Mucosa of descending colon (tissue), 3 donors: ENCODE measurements at regions not wholly inside any gene's neighbourhood (a gene's known extent, or its start where the extent isn't known, plus 50 kb on each side); places are given as distances from the start of the nearest gene placed in this dataset.
A peak's percentile ranks its signal among the peaks of the same experiment; 100 is the strongest.

Source experiments
- ATAC-seq: fragments of 200-7000 bp; cut with Tn5 transposase; one replicate; pipeline ENCODE4 v1.9.1; 2020; ENCODE audit warnings: mild to moderate bottlenecking, moderate library complexity
- DNase-seq, 3 donors: peaks; one replicate each; pipeline ENCODE4 v3.0.0-alpha.2; 2020
- H3K36me3 ChIP-seq: fragments of 200-600 bp; one replicate; pipeline ENCODE4 v1.8.0; 2021; ENCODE audit warnings: low read depth, mild to moderate bottlenecking
- H3K4me1 ChIP-seq: fragments of 200-600 bp; one replicate; pipeline ENCODE4 v1.8.0; 2021; ENCODE audit warnings: low read depth, mild to moderate bottlenecking
- H3K4me3 ChIP-seq: fragments of 200-600 bp; one replicate; pipeline ENCODE4 v1.8.0; 2021; ENCODE audit warnings: mild to moderate bottlenecking
- H3K9me3 ChIP-seq: fragments of 200-600 bp; one replicate; pipeline ENCODE4 v1.8.0; 2021; ENCODE audit warnings: mild to moderate bottlenecking
- CTCF ChIP-seq: fragments of 200-600 bp; IDR thresholded peaks from one replicate; pipeline ENCODE4 v1.8.0; 2022; ENCODE audit warnings: antibody characterized with exemption, mild to moderate bottlenecking
- intact Hi-C, 2 donors: fragments of 100-400 bp; cut with DNase I in 1 of 2; cut with micrococcal nuclease in 1 of 2; formaldehyde crosslinking; loops; one replicate each; pipeline versions ENCODE4 v1.11.0 to v1.11.1; 2022; cut with DNase I, micrococcal nuclease
- donor health status: DM: no; HTN: no; CAD: no; lungs with moderate emphysema.
- donor health status: DM: no; HTN: no; CAD: no.
- donor health status: DM: no; HTN: yes; CAD: no.

GRCh38 chr11:69356703-69357457 is 62.9 kb downstream of the MYEOV start:
- H3K9me3 ChIP-seq = peaks cover 4% of the 10 kb centered on the region
- H3K4me3 ChIP-seq = no peak overlapping the region
- intact Hi-C loops = no loop called here
- no peaks in the 10 kb centered on the region for H3K36me3 ChIP-seq
- DNase-seq = no peak
- ATAC-seq = no peak
- H3K4me1 ChIP-seq = no peaks in the 10 kb centered on the region
- TF ChIP-seq CTCF = no peak

- intact Hi-C loops = no loop called here
- no peaks in the 10 kb centered on the region for H3K4me1 ChIP-seq
- no peak for ATAC-seq
- TF ChIP-seq CTCF = no peak
- H3K4me3 ChIP-seq = no peak overlapping the region
- peak in 1 of 3 donors; percentile 1 for DNase-seq
- no peaks in the 10 kb centered on the region for H3K36me3 ChIP-seq
- H3K9me3 ChIP-seq = peaks cover 4% of the 10 kb centered on the region
Observed at GRCh38 chr11:69357458-69358397, 63.8 kb downstream of the MYEOV start.

- Histone ChIP-seq H3K4me3 (no peak overlapping the region), H3K4me1 (no peaks in the 10 kb centered on the region), H3K9me3 (peaks cover 4% of the 10 kb centered on the region), H3K36me3 (no peaks in the 10 kb centered on the region)
- ATAC-seq = no peak
- intact Hi-C loops = no loop called here
- no peak for TF ChIP-seq CTCF
- DNase-seq = peak in 1 of 3 donors; percentile 0
Observed at GRCh38 chr11:69358398-69359020, 64.6 kb downstream of the MYEOV start.

- no peak for ATAC-seq
Observed at GRCh38 chr11:69359735-69360480, 66.0 kb downstream of the MYEOV start.

More at GRCh38 chr11:69359735-69360480, 66.0 kb downstream of the MYEOV start:
- TF ChIP-seq CTCF = no peak
- intact Hi-C loops = no loop called here
- no peaks in the 10 kb centered on the region for H3K36me3 ChIP-seq
- H3K4me1 ChIP-seq = no peaks in the 10 kb centered on the region
- no peak overlapping the region for H3K4me3 ChIP-seq
- H3K9me3 ChIP-seq = peaks cover 4% of the 10 kb centered on the region
- DNase-seq = no peak
